ENCODE measurements at regions not wholly inside any gene's neighbourhood (a gene's known extent, or its start where the extent isn't known, plus 50 kb on each side); places are given as distances from the start of the nearest gene placed in this dataset.

DNA sequence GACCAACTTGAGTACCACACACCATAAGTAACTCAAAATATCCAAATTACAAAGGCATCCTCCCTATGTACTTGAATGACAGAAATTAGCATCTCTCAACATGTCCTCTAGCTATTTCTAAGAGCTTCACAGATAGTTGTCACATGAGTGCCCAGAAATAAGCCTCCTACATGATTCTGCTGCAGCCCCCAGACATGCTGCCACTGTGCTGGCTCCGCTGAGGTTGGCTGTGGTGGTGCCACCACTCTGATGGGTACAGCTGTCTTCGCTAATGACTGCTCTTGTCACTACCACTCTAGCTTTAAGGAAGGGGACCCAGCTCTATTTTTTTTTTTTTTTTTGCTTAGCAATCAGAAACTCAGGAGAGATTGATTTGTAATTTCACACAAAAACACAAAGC is 256.0 kb downstream of the GRXCR1 start:
- TF ChIP-seq, protein P1, sequence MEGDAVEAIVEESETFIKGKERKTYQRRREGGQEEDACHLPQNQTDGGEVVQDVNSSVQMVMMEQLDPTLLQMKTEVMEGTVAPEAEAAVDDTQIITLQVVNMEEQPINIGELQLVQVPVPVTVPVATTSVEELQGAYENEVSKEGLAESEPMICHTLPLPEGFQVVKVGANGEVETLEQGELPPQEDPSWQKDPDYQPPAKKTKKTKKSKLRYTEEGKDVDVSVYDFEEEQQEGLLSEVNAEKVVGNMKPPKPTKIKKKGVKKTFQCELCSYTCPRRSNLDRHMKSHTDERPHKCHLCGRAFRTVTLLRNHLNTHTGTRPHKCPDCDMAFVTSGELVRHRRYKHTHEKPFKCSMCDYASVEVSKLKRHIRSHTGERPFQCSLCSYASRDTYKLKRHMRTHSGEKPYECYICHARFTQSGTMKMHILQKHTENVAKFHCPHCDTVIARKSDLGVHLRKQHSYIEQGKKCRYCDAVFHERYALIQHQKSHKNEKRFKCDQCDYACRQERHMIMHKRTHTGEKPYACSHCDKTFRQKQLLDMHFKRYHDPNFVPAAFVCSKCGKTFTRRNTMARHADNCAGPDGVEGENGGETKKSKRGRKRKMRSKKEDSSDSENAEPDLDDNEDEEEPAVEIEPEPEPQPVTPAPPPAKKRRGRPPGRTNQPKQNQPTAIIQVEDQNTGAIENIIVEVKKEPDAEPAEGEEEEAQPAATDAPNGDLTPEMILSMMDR (IDR thresholded peaks at IDR 0.05) = no peak
- no peak for TF ChIP-seq POLR2A (IDR thresholded peaks at IDR 0.05)
- TF ChIP-seq POLR2AphosphoS5 (IDR thresholded peaks at IDR 0.05) = no peak
